ENCODE measurements at regions not wholly inside any gene's neighbourhood (a gene's known extent, or its start where the extent isn't known, plus 50 kb on each side); places are given as distances from the start of the nearest gene placed in this dataset.

DNA sequence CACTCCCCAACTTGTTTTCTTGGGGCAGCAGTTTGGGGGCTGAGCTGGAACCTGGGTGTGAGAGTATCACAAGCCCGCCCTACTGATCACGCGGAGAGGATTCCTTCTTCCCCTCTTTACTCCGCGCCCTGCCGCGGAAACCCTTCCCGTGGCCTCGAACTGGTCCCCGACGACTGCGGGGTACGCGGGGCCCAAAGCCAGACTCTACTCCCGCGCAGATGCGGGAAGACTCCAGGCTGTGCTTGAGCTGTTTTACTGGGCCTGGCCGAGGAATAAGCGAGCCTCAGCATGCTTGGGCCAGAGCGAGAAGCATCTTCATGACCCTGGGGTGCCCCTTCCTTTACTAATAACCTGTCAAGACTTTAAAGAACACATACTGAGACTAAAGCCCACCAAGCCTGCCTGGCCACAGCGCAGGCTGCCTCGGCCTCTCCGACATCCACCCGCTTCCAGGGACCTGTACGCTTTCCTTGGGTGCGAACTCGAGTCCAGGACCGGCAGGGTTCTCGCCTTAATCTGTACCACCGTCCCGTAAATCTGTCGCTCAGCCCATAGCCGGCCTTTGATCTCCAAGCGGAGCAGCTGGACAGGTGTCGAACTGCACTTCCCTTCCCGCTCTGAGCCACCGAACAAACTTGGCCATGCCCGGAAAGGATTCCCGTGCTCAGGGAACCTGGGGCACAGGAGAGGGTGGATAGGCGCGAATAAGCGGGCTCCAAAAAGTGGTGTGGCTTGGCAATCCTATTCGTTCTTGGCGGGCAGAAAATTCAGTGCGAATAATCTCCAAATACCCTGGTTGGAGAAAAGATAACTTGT, 55.0 kb upstream of the TMEM33 start:
- TF ChIP-seq, protein P1, sequence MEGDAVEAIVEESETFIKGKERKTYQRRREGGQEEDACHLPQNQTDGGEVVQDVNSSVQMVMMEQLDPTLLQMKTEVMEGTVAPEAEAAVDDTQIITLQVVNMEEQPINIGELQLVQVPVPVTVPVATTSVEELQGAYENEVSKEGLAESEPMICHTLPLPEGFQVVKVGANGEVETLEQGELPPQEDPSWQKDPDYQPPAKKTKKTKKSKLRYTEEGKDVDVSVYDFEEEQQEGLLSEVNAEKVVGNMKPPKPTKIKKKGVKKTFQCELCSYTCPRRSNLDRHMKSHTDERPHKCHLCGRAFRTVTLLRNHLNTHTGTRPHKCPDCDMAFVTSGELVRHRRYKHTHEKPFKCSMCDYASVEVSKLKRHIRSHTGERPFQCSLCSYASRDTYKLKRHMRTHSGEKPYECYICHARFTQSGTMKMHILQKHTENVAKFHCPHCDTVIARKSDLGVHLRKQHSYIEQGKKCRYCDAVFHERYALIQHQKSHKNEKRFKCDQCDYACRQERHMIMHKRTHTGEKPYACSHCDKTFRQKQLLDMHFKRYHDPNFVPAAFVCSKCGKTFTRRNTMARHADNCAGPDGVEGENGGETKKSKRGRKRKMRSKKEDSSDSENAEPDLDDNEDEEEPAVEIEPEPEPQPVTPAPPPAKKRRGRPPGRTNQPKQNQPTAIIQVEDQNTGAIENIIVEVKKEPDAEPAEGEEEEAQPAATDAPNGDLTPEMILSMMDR (IDR thresholded peaks at IDR 0.05): no peak
- TF ChIP-seq POLR2A (IDR thresholded peaks at IDR 0.05) (no peak), POLR2AphosphoS5 (IDR thresholded peaks at IDR 0.05) (no peak), EP300 (IDR thresholded peaks at IDR 0.05) (no peak)

Measured in gastroesophageal sphincter (tissue), 3 donors.